Hematopoietic multipotent progenitor cell treated with erythropoietin and hydrocortisone succinate and interleukin-3 and kit ligand, for 17 days (in vitro differentiated cells): ENCODE measurements at regions not wholly inside any gene's neighbourhood (a gene's known extent, or its start where the extent isn't known, plus 50 kb on each side); places are given as distances from the start of the nearest gene placed in this dataset.
A peak's percentile ranks its signal among the peaks of the same experiment; 100 is the strongest.

Source experiments
- DNase-seq: peaks from one replicate; pipeline ENCODE4 v3.0.0-alpha.2; 2015; ENCODE audit warnings: low spot score

- no peak for DNase-seq
Observed at GRCh38 chr22:49093192-49093880, 734.3 kb downstream of the BRD1 start.

GRCh38 chr22:49092716-49093115, 735.0 kb downstream of the BRD1 start:
- DNase-seq, result peak; percentile 53

- DNase-seq, result peak; percentile 6
Observed at GRCh38 chr22:49091917-49092545, 735.6 kb downstream of the BRD1 start.

GRCh38 chr22:49091451-49091850, 736.2 kb downstream of the BRD1 start:
- DNase-seq, result no peak

GRCh38 chr22:49090853-49091135, 736.9 kb downstream of the BRD1 start:
- no peak for DNase-seq

- no peak for DNase-seq
Observed at GRCh38 chr22:49090061-49090852, 737.4 kb downstream of the BRD1 start.

- no peak for DNase-seq
Observed at GRCh38 chr22:49088801-49089791, 738.6 kb downstream of the BRD1 start.

GRCh38 chr22:49087716-49088601, 739.7 kb downstream of the BRD1 start:
- no peak for DNase-seq

- DNase-seq, result no peak
Observed at GRCh38 chr22:49087198-49087597, 740.5 kb downstream of the BRD1 start.

- no peak for DNase-seq
Observed at GRCh38 chr22:49086606-49087157, 741.0 kb downstream of the BRD1 start.

GRCh38 chr22:49086181-49086580, 741.5 kb downstream of the BRD1 start:
- no peak for DNase-seq

- peak; percentile 58 for DNase-seq
Observed at GRCh38 chr22:49084206-49084605, 743.5 kb downstream of the BRD1 start.

- DNase-seq, result no peak
Observed at GRCh38 chr22:49083607-49084006, 744.1 kb downstream of the BRD1 start.

- no peak for DNase-seq
Observed at GRCh38 chr22:49082451-49082850, 745.2 kb downstream of the BRD1 start.

- no peak for DNase-seq
Observed at GRCh38 chr22:49081926-49082325, 745.7 kb downstream of the BRD1 start.

- DNase-seq, result no peak
Observed at GRCh38 chr22:49081261-49081666, 746.4 kb downstream of the BRD1 start.

GRCh38 chr22:49080631-49081030, 747.0 kb downstream of the BRD1 start:
- DNase-seq, result no peak

GRCh38 chr22:49079743-49080500, 747.8 kb downstream of the BRD1 start:
- DNase-seq, result no peak

- DNase-seq, result no peak
Observed at GRCh38 chr22:49079027-49079725, 748.5 kb downstream of the BRD1 start.
